ENCODE measurements at regions not wholly inside any gene's neighbourhood (a gene's known extent, or its start where the extent isn't known, plus 50 kb on each side); places are given as distances from the start of the nearest gene placed in this dataset.

GRCh38 chr10:33113466-33113865 is 155.4 kb upstream of the ITGB1 start:
- Histone ChIP-seq H3K9ac (ENCODE audit: low read length) (no peak overlapping the region), H3K36me3 (ENCODE audit: control insufficient read depth, insufficient read depth, low read length) (no peaks in the 10 kb centered on the region), H3K27me3 (ENCODE audit: control insufficient read depth, insufficient read depth, low read length) (no peaks in the 10 kb centered on the region), H3K4me3 (ENCODE audit: low read length) (no peak overlapping the region), H3K4me1 (ENCODE audit: control insufficient read depth, insufficient read depth, low read length) (no peaks in the 10 kb centered on the region), H3K9me3 (ENCODE audit: control insufficient read depth, low read length) (no peaks in the 10 kb centered on the region)

- H3K4me3 ChIP-seq (ENCODE audit: low read length), result no peak overlapping the region
- H3K4me1 ChIP-seq (ENCODE audit: control insufficient read depth, insufficient read depth, low read length), result no peaks in the 10 kb centered on the region
- no peak overlapping the region for H3K9ac ChIP-seq (ENCODE audit: low read length)
- H3K9me3 ChIP-seq (ENCODE audit: control insufficient read depth, low read length), result no peaks in the 10 kb centered on the region
- no peaks in the 10 kb centered on the region for H3K27me3 ChIP-seq (ENCODE audit: control insufficient read depth, insufficient read depth, low read length)
- H3K36me3 ChIP-seq (ENCODE audit: control insufficient read depth, insufficient read depth, low read length), result no peaks in the 10 kb centered on the region
These were observed 154.9 kb upstream of the ITGB1 start for GRCh38 chr10:33112831-33113455.

GRCh38 chr10:33111488-33112051 is 153.5 kb upstream of the ITGB1 start:
- H3K27me3 ChIP-seq (ENCODE audit: control insufficient read depth, insufficient read depth, low read length), result no peaks in the 10 kb centered on the region
- no peaks in the 10 kb centered on the region for H3K36me3 ChIP-seq (ENCODE audit: control insufficient read depth, insufficient read depth, low read length)
- H3K4me3 ChIP-seq (ENCODE audit: low read length), result no peak overlapping the region
- no peaks in the 10 kb centered on the region for H3K9me3 ChIP-seq (ENCODE audit: control insufficient read depth, low read length)
- no peaks in the 10 kb centered on the region for H3K4me1 ChIP-seq (ENCODE audit: control insufficient read depth, insufficient read depth, low read length)
- H3K9ac ChIP-seq (ENCODE audit: low read length), result no peak overlapping the region

- no peaks in the 10 kb centered on the region for H3K4me1 ChIP-seq (ENCODE audit: control insufficient read depth, insufficient read depth, low read length)
- no peak overlapping the region for H3K9ac ChIP-seq (ENCODE audit: low read length)
- no peaks in the 10 kb centered on the region for H3K27me3 ChIP-seq (ENCODE audit: control insufficient read depth, insufficient read depth, low read length)
- H3K4me3 ChIP-seq (ENCODE audit: low read length), result no peak overlapping the region
- H3K9me3 ChIP-seq (ENCODE audit: control insufficient read depth, low read length), result no peaks in the 10 kb centered on the region
- no peaks in the 10 kb centered on the region for H3K36me3 ChIP-seq (ENCODE audit: control insufficient read depth, insufficient read depth, low read length)
These were observed 151.9 kb upstream of the ITGB1 start for GRCh38 chr10:33109788-33110469.

- Histone ChIP-seq H3K9ac (ENCODE audit: low read length) (no peak overlapping the region), H3K4me3 (ENCODE audit: low read length) (no peak overlapping the region), H3K9me3 (ENCODE audit: control insufficient read depth, low read length) (no peaks in the 10 kb centered on the region), H3K27me3 (ENCODE audit: control insufficient read depth, insufficient read depth, low read length) (no peaks in the 10 kb centered on the region), H3K4me1 (ENCODE audit: control insufficient read depth, insufficient read depth, low read length) (no peaks in the 10 kb centered on the region), H3K36me3 (ENCODE audit: control insufficient read depth, insufficient read depth, low read length) (no peaks in the 10 kb centered on the region)
These were observed 151.4 kb upstream of the ITGB1 start for GRCh38 chr10:33109384-33109783.

- Histone ChIP-seq H3K4me1 (ENCODE audit: control insufficient read depth, insufficient read depth, low read length) (no peaks in the 10 kb centered on the region), H3K36me3 (ENCODE audit: control insufficient read depth, insufficient read depth, low read length) (no peaks in the 10 kb centered on the region), H3K9ac (ENCODE audit: low read length) (no peak overlapping the region), H3K27me3 (ENCODE audit: control insufficient read depth, insufficient read depth, low read length) (no peaks in the 10 kb centered on the region), H3K4me3 (ENCODE audit: low read length) (no peak overlapping the region), H3K9me3 (ENCODE audit: control insufficient read depth, low read length) (no peaks in the 10 kb centered on the region)
These were observed 149.9 kb upstream of the ITGB1 start for GRCh38 chr10:33107953-33108352.

GRCh38 chr10:33106767-33107166 is 148.7 kb upstream of the ITGB1 start:
- Histone ChIP-seq H3K4me1 (ENCODE audit: control insufficient read depth, insufficient read depth, low read length) (no peaks in the 10 kb centered on the region), H3K9ac (ENCODE audit: low read length) (no peak overlapping the region), H3K9me3 (ENCODE audit: control insufficient read depth, low read length) (no peaks in the 10 kb centered on the region), H3K4me3 (ENCODE audit: low read length) (no peak overlapping the region), H3K27me3 (ENCODE audit: control insufficient read depth, insufficient read depth, low read length) (no peaks in the 10 kb centered on the region), H3K36me3 (ENCODE audit: control insufficient read depth, insufficient read depth, low read length) (no peaks in the 10 kb centered on the region)

GRCh38 chr10:33103863-33104379 is 145.9 kb upstream of the ITGB1 start:
- no peaks in the 10 kb centered on the region for H3K9me3 ChIP-seq (ENCODE audit: control insufficient read depth, low read length)
- no peaks in the 10 kb centered on the region for H3K27me3 ChIP-seq (ENCODE audit: control insufficient read depth, insufficient read depth, low read length)
- H3K9ac ChIP-seq (ENCODE audit: low read length), result no peak overlapping the region
- no peak overlapping the region for H3K4me3 ChIP-seq (ENCODE audit: low read length)
- no peaks in the 10 kb centered on the region for H3K4me1 ChIP-seq (ENCODE audit: control insufficient read depth, insufficient read depth, low read length)
- H3K36me3 ChIP-seq (ENCODE audit: control insufficient read depth, insufficient read depth, low read length), result no peaks in the 10 kb centered on the region

GRCh38 chr10:33102071-33102470 is 144.0 kb upstream of the ITGB1 start:
- H3K4me1 ChIP-seq (ENCODE audit: control insufficient read depth, insufficient read depth, low read length), result no peaks in the 10 kb centered on the region
- H3K9me3 ChIP-seq (ENCODE audit: control insufficient read depth, low read length), result no peaks in the 10 kb centered on the region
- H3K27me3 ChIP-seq (ENCODE audit: control insufficient read depth, insufficient read depth, low read length), result no peaks in the 10 kb centered on the region
- H3K36me3 ChIP-seq (ENCODE audit: control insufficient read depth, insufficient read depth, low read length), result no peaks in the 10 kb centered on the region
- no peak overlapping the region for H3K4me3 ChIP-seq (ENCODE audit: low read length)
- no peak overlapping the region for H3K9ac ChIP-seq (ENCODE audit: low read length)

GRCh38 chr10:33101392-33101787 is 143.4 kb upstream of the ITGB1 start:
- no peak overlapping the region for H3K4me3 ChIP-seq (ENCODE audit: low read length)
- H3K9ac ChIP-seq (ENCODE audit: low read length), result no peak overlapping the region
- H3K4me1 ChIP-seq (ENCODE audit: control insufficient read depth, insufficient read depth, low read length), result no peaks in the 10 kb centered on the region
- no peaks in the 10 kb centered on the region for H3K27me3 ChIP-seq (ENCODE audit: control insufficient read depth, insufficient read depth, low read length)
- no peaks in the 10 kb centered on the region for H3K36me3 ChIP-seq (ENCODE audit: control insufficient read depth, insufficient read depth, low read length)
- H3K9me3 ChIP-seq (ENCODE audit: control insufficient read depth, low read length), result no peaks in the 10 kb centered on the region

- Histone ChIP-seq H3K4me3 (ENCODE audit: low read length) (no peak overlapping the region), H3K4me1 (ENCODE audit: control insufficient read depth, insufficient read depth, low read length) (no peaks in the 10 kb centered on the region), H3K36me3 (ENCODE audit: control insufficient read depth, insufficient read depth, low read length) (no peaks in the 10 kb centered on the region), H3K27me3 (ENCODE audit: control insufficient read depth, insufficient read depth, low read length) (no peaks in the 10 kb centered on the region), H3K9me3 (ENCODE audit: control insufficient read depth, low read length) (no peaks in the 10 kb centered on the region), H3K9ac (ENCODE audit: low read length) (no peak overlapping the region)
These were observed 142.9 kb upstream of the ITGB1 start for GRCh38 chr10:33100781-33101391.

- Histone ChIP-seq H3K36me3 (ENCODE audit: control insufficient read depth, insufficient read depth, low read length) (no peaks in the 10 kb centered on the region), H3K4me3 (ENCODE audit: low read length) (no peak overlapping the region), H3K4me1 (ENCODE audit: control insufficient read depth, insufficient read depth, low read length) (no peaks in the 10 kb centered on the region), H3K27me3 (ENCODE audit: control insufficient read depth, insufficient read depth, low read length) (no peaks in the 10 kb centered on the region), H3K9me3 (ENCODE audit: control insufficient read depth, low read length) (no peaks in the 10 kb centered on the region), H3K9ac (ENCODE audit: low read length) (no peak overlapping the region)
These were observed 141.7 kb upstream of the ITGB1 start for GRCh38 chr10:33099748-33100147.
